SK-MEL-5 (cell line): ENCODE measurements at regions not wholly inside any gene's neighbourhood (a gene's known extent, or its start where the extent isn't known, plus 50 kb on each side); places are given as distances from the start of the nearest gene placed in this dataset.
"Not testable (repeated sequence)": the region's sequence is repeated elsewhere in the genome, so short reads cannot be mapped to it uniquely, and the experiment has no call there.

ENCODE experiments used
- DNase-seq: peaks from one replicate; pipeline ENCODE4 v3.0.0-alpha.2; 2016; ENCODE audit warnings: low read depth, low spot score
- in situ Hi-C: cut with HindIII; loops from 2 replicates; pipeline ENCODE4 v1.10.0; 2016; ENCODE audit warnings: low sequenced_read_pairs, high pct_unique_total_duplicates, low pct_unique_long_range_greater_than_20kb

DNA sequence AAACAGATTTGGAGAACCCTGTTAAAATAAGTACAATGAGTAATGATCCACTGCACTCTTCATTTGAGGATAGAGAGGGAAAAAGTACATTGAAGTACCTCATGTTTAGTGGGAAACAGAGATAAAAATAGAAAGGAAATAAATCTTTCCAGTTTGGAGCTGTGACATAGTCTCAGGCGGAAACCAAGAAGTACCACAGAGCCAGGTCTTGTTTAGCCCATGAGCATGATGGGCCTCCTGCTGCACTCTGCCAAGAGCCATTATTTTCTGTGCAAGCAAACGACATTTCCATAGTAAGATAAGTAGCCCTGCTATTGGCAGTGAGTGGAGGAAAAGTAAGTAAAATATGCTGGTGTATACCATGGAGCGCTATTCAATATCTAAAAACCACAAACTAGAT lies 796.1 kb downstream of the TBL1XR1 start:
- no peak for DNase-seq
- in situ Hi-C loops = no loop called here

DNA sequence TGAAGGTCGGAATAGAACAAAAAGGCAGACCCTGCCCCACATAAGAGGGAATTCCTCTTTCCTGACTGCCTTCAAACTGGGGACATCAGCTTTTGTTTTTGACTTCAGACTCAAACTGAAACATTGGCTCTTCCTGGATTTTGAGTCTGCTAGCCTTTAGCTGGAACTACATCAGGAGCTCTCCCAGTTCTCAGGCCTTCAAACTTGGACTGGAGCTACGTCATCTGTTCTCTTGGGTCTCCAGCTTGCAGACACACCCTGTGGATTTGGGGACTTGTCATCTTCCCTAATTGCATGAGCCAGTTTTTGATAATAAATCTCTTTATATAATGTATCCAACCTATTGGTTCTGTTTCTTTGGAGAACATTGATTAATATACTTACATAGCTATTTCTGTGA lies 798.1 kb downstream of the TBL1XR1 start:
- in situ Hi-C loops = no loop called here
- DNase-seq = no peak

DNA sequence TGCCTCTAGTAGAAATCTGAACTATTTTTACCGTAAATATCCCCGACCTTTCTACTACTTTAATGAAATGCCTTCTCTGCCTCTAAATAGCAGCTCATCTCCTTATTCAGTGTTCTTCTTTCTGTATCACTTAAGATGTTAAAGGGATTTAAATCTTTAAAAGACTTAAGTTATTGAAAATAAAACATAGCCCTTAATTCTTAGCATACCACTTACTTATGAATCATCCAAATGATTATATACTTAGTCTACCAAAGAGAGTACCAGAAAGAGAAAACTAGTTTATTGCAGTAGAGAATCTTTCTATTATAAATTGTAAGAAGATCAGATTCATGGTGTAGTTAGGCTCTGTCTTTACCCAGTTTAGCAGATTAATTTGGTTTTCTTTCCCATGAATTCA lies 802.0 kb downstream of the TBL1XR1 start:
- no peak for DNase-seq
- in situ Hi-C loops = no loop called here

DNA sequence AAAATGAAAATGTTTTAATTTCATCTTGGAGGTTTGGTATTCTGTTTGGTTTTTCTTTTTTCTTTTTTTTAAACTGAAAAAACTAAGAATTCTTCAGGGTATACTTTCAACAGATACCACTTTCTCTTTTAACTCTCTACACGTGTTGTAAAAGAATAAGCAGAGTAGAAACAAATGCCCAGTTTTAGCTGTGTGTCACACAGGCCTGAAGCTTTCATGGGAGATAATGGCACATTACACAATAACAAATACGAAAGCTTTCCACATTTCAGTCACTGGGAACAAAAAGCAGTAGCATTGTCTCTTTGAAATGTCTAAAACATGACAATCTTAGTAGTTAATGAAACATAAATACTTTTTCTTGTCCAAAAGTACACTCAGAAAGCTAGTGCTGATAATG lies 818.5 kb downstream of the TBL1XR1 start:
- no peak for DNase-seq
- in situ Hi-C loops = no loop called here

DNA sequence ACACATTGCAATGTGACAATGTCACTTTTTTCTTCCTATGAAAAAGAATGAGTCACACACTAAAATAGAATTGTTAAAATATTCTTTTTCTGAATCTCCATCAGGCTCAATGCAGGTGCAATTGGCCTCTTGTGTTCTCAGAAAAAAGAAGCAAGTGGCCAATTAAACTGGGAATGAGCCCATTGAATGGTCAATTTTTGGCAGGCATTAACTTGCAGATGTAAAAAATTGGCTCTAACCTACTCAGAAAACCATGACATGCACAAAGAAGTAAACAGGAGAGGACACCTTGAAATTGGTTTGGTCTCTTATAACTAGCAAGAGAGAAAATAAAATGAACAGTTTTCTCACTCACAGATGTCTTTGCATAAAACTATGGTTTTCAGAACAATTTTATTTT lies 820.8 kb downstream of the TBL1XR1 start:
- no peak for DNase-seq

DNA sequence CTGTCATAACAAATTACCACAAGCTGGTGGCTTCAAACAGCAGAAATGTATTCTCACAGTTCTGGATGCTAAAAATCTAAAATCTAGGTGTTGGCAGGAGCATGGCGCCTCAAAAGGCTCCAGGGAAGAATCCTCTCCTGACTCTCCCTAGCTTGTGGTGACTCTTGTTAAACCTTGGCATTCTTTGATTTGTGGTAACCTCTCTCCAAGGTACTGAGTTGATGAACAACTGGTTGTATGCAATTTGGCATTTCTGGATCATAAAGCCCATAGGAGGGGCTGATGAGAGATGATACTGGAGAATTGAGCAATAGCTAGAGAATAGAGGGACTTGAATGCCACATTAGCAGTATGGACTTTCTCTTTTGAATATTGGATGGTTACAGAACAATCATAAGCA lies 821.8 kb downstream of the TBL1XR1 start:
- DNase-seq = no peak
- in situ Hi-C loops = no loop called here

More for the DNA sequence above, 820.8 kb downstream of the TBL1XR1 start:
- in situ Hi-C loops = no loop called here

DNA sequence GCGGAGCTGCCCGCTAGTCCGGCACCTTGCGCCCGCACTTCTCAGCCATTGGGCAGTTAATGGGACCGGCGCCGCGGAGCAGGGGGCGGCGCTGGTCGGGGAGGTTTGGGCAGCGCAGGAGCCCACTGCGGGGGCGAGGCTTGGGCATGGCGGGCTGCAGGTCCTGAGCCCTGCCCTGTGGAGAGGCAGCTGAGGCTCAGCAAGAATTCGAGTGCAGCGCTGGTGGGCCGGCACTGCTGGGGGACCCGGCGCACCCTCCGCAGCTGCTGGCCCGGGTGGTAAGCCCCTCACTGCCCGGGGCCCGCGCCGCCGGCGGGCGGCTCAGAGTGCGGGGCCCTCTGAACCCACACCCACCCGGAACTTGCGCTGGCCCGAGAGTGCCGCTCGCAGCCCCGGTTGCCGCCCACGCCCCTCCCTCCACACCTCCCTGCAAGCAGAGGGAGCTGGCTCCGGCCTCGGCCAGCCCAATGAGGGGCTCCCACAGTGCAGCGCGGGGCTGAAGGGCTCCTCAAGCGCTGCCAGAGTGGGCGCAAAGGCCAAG lies 835.0 kb downstream of the TBL1XR1 start:
- in situ Hi-C loops = no loop called here
- DNase-seq = no peak

DNA sequence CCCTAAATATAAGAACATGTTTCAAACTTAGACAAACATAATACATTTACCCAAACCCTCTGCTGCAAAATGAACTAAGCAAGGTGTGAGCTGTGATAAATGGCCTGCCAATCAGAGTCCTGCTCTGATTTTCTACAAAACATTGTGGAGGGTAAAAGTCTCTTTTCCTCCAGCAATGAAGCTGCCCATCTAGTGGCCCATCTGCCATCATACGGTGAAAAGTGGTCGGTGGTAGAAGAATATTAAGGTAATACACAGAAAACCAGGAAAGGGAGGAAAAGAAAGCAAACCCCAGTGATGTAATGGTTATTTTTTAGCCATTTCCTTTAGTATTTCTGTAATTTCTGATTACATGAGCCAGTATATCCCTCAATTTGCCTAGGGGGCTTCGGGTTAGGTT lies 838.1 kb downstream of the TBL1XR1 start:
- in situ Hi-C loops = no loop called here
- no peak for DNase-seq

DNA sequence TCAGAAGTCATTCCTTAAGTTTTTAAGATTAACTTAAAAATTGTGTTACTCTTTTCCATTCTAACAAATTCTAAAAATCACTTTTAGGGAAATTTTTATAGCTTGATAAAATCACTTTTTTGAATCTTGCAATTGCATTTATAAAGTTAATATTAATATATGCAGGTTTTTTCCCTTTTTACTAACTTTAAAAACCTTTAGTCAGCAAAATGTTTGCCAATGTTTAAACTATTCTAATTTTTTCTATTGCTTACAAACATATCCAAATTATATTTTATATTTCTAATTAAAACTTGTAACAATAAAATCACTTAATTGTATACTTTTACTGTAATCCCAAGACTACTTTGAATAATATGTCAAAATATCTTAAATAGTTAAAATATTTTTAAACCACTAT lies 839.4 kb downstream of the TBL1XR1 start:
- DNase-seq = no peak
- in situ Hi-C loops = no loop called here

DNA sequence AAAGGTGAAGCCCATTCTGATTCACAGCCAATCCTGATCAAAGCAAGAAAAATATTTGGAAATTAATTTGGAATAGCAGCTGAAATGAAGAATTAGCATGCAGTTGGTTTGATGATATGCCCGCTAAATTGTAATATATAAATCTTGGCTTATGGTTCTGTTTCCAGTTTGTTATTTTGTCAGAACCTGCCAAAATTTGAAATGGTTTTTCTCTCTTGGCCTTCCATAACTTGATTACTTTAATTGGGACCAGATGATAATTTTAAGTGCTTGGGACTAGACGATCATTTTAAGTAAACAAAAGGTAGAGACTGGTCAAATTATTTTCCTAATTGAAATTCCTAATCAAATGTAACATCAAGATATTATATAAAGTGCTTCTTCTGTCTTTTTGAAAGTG lies 842.4 kb downstream of the TBL1XR1 start:
- in situ Hi-C loops = no loop called here

DNA sequence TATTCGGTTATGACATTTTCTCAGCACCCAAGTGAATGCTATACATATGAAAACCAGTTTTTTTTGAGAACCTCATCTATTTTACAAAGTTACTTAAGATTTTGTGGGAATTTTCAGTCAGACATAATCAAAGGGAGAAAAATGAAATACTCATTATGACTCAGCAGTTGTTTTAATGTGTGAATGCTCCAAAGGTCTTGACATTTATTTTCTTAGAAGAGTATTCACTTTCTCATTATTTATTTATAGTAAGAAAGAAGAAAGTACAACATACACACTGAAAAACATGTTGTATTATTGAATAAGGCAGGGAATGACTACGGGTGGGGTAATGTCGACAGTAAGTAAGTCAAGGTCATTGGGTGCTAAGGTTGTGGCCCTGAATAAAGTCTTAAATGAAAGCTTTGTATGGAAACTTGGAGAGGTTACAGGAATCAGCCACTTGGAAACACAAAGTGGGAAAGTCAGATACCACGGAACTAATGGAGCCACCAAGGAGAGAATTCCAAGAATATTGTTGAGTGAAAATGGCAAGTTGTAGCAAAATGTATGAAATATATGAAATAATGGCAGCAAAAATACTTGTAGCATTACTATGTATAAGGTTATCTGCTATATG lies 844.5 kb downstream of the TBL1XR1 start:
- DNase-seq = peak; percentile 5
- in situ Hi-C loops = no loop called here

More for the DNA sequence above, 842.4 kb downstream of the TBL1XR1 start:
- DNase-seq = no peak

DNA sequence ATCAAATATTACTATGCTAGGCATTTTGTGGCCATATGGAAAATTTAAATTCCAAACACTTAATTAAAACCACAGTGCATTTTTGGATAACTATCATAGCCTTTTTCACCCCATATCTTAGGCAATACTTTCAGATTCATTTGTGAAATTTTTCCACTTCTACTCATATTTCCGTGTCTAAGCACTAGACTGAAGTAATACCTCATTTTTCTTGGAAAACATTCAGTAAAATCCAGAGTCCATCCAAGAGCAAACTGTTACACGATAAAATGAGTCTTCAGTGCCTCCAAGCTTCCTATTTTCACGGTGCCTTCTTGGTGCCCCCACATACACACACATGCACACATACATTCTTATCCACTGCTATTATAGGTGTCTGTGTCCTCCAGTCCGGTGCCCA lies 845.9 kb downstream of the TBL1XR1 start:
- no peak for DNase-seq

DNA sequence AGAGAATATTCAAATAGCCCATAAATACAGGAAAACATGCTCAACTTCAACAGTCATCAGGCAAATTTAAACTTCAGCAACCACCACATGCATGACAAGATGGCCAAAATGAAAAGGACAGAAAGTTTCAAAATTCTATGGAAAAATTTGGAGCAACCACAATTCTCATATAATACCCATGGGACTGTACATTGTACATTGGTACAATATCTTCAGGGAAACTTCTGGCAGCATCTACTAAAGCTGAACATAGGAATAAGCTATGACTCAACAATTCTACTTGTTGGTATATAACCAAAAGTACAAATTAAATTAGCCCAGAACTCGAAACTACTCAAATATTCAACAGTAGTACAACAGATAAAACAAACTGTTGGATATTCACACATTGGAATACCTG lies 847.6 kb downstream of the TBL1XR1 start:
- in situ Hi-C loops = no loop called here

More for the DNA sequence above, 845.9 kb downstream of the TBL1XR1 start:
- in situ Hi-C loops = no loop called here

DNA sequence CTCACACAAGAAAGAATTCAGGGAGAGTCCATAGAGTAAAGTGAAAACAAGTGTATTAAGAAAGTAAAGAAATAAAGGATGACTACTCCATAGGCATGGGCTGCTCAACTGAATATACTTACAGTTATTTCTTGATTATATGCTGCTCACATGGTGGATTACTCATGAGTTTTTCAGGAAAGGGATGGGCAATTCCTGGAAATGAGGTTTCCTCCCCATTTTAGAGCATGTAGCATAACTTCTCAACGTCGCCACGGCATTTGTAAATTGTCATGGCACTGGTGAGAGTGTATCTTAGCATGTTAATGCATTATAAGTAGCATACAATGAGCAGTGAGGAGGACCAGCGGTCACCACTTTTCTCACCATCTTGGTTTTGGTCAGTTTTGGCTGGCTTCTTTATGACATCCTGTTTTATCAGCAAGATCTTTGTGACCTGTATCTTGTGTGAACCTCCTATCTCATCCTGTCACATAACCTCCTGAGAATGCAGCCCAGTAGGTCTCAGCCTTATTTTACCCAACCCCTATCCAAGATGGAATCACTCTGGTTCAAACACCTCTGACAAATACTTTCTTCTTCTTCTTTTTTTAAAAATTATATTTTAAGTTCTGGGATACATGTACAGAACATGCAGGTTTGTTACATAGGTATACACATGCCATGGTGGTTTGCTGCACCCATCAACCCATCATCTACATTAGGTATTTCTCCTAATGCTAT lies 849.7 kb downstream of the TBL1XR1 start:
- no peak for DNase-seq
- in situ Hi-C loops = no loop called here

More for the DNA sequence above, 847.6 kb downstream of the TBL1XR1 start:
- DNase-seq = no peak

DNA sequence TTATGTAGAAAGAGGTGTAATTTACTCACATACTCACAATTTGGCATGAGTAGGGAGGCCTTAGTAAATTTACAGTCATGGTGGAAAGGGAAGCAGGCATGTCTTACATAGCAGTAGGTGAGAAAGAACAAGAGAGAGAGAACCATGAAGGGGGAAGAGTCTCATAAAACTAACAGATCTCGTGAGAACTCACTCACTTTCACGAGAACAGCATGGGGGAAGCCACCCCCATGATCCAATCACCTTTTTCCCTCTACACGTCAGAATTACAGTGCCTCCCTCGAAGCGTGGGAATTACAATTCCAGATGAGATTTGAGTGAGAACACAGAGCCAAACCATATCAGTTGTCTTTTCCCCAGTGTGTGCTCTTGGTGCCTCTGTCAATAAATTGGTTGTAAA lies 855.3 kb downstream of the TBL1XR1 start:
- DNase-seq = no peak
- in situ Hi-C loops = no loop called here

DNA sequence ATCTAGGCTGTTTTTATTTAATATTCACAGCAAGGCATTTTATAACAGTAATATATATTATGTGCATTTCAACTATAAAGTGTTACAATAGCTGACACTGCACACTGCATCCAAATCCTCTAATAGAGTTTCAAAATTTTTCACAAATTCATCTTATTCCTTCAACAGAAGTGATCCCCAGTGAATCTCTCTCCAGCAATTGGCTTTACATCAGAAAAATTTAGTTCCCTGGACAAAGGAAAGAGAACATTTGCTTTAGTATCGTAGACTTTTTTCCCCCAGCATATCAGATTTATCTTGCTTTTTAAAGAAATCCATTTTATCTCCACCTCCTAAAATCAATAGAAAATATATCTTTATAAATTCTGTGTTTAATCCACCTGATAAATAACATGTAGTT lies 868.6 kb downstream of the TBL1XR1 start:
- DNase-seq = no peak
- in situ Hi-C loops = no loop called here

DNA sequence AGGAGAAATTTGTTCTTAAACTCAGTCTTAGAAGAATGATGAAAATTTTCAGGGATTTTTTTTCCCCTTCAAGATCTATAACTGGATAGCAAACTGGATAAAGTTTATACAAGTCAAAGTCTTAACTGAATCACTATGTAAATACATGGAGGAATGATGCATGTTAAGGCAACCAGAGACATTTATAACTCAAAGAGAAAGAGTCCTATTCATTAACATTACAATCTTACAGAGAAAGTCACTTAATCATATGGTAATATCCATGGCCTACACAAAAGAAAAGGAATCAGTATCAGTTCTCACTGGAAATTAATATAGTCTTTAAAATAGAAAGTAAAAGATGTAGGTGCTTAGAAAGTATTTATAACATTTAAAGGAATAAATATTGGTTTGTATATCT lies 869.1 kb downstream of the TBL1XR1 start:
- DNase-seq = no peak
- in situ Hi-C loops = no loop called here

DNA sequence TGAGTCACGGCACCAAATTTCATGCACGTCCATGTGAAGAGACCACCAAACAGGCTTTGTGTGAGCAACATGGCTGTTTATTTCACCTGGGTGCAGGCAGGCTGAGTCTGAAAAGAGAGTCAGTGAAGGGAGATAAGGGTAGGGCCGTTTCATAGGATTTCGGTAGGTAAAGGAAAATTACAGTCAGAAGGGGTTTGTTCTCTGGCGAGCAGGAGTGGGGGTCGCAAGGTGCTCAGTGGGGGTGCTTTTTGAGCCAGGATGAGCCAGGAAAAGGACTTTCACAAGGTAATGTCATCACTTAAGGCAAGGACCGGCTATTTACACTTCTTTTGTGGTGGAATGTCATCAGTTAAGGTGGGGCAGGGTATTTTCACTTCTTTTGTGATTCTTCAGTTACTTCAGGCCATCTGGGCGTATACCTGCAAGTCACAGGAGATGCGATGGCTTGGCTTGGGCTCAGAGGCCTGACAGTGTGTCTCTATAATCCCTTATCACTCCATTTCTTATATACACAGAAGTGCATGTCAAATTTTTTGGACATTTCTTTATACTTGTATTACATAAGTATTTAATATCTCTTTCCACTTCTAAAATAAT lies 870.3 kb downstream of the TBL1XR1 start:
- in situ Hi-C loops, DNase-seq: not testable (repeated sequence)

DNA sequence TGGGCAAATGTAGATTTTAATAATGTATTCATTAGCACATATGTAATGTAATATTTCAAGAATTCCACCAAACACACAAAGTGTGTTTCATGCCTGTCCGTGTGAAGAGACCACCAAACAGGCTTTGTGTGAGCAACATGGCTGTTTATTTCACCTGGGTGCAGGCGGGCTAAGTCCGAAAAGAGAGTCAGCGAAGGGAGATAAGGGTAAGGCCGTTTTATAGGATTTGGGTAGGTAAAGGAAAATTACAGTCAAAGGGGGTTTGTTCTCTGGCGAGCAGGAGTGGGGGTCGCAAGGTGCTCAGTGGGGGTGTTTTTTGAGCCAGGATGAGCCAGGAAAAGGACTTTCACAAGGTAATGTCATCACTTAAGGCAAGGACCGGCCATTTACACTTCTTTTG lies 875.8 kb downstream of the TBL1XR1 start:
- DNase-seq, in situ Hi-C loops: not testable (repeated sequence)
